Prostate gland (tissue), 2 donors: ENCODE measurements at regions not wholly inside any gene's neighbourhood (a gene's known extent, or its start where the extent isn't known, plus 50 kb on each side); places are given as distances from the start of the nearest gene placed in this dataset.
"Not testable (repeated sequence)": the region's sequence is repeated elsewhere in the genome, so short reads cannot be mapped to it uniquely, and the experiment has no call there.

Source experiments
- DNase-seq: peaks from one replicate; pipeline ENCODE4 v3.0.0-alpha.2; 2019; ENCODE audit warnings: low spot score
- H3K27ac ChIP-seq, 2 donors: fragments of 200-600 bp; sonication (generic); 2 replicates each; pipeline ENCODE4 v1.5.1; 2017 to 2019
- H3K27me3 ChIP-seq: fragments of 200-600 bp; sonication (generic); replicated peaks from 2 replicates; pipeline ENCODE4 v1.5.1; 2019; ENCODE audit not compliant: insufficient read depth
- H3K36me3 ChIP-seq, 2 donors: fragments of 200-600 bp; sonication (generic); 1 replicate in 1 of 2; 2 replicates in 1 of 2; pipeline versions ENCODE4 v1.5.1 to v1.8.1; 2017 to 2019
- H3K4me1 ChIP-seq: fragments of 200-600 bp; sonication (generic); replicated peaks from 2 replicates; pipeline ENCODE4 v1.5.1; 2019
- H3K4me3 ChIP-seq, 2 donors: fragments of 200-600 bp; sonication (generic); 2 replicates each; pipeline ENCODE4 v1.5.1; 2017 to 2019
- H3K9me3 ChIP-seq: fragments of 200-600 bp; sonication (generic); 2 replicates; pipeline ENCODE4 v1.5.1; 2017
- POLR2A ChIP-seq: fragments of 450-650 bp; IDR thresholded peaks from one replicate; pipeline ENCODE4 v1.6.1; 2016; ENCODE audit warnings: antibody characterized with exemption, mild to moderate bottlenecking
- POLR2AphosphoS5 ChIP-seq: sonication (generic); formaldehyde crosslinking; IDR thresholded peaks from one replicate; pipeline ENCODE4 v1.6.1; 2017; ENCODE audit warnings: antibody characterized with exemption
- WGBS: methylation state at CpG from one replicate; pipeline ENCODE4 v1.1.5; 2018; 5-methylcytosine and 5-hydroxymethylcytosine counted together
- intact Hi-C: fragments of 100-400 bp; cut with DNase I; formaldehyde crosslinking; loops from one replicate; pipeline ENCODE4 v1.14.2; 2022
- TF ChIP-seq, protein P1 (sequence below), 4 experiments: fragments of 200-600 bp in 2 of 4; fragments of 450-650 bp in 2 of 4; sonication (generic) in 2 of 4; IDR thresholded peaks; 1 replicate in 3 of 4; 2 replicates in 1 of 4; pipeline ENCODE4 v1.5.1; 2016 to 2019; ENCODE audit warnings: antibody characterized with exemption in 4 of 4, mild to moderate bottlenecking in 2 of 4, moderate library complexity in 2 of 4

DNA sequence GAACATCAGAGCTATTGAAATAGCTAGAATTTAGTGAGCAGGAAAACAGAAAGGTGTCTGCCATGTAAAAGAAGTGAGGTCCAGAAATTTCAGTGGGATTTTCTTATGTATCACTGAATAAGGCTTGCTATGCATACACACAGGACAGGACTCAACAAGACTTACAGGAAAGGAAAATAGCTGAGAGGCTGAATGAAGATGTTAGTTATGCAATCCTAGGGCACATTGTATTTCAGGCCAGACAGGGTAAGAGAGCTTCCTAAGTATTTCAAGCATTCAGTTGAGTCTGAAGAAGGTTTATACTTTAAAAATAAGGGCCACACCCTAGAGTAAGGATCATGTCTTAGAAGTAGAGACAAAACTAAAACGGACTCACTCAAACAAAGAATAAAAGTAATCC, 419.9 kb upstream of the PRR20A start:
- Histone ChIP-seq H3K9me3 (no peaks in the 10 kb centered on the region), H3K4me3 (no peak overlapping the region), H3K27ac (no peak overlapping the region), H3K27me3 (no peaks in the 10 kb centered on the region), H3K4me1 (no peaks in the 10 kb centered on the region), H3K36me3 (no peaks in the 10 kb centered on the region)
- 58% methylated on average over 1 of the region's 1 CpG for WGBS
- intact Hi-C loops: no loop called here
- no peak for TF ChIP-seq POLR2AphosphoS5
- DNase-seq: no peak

DNA sequence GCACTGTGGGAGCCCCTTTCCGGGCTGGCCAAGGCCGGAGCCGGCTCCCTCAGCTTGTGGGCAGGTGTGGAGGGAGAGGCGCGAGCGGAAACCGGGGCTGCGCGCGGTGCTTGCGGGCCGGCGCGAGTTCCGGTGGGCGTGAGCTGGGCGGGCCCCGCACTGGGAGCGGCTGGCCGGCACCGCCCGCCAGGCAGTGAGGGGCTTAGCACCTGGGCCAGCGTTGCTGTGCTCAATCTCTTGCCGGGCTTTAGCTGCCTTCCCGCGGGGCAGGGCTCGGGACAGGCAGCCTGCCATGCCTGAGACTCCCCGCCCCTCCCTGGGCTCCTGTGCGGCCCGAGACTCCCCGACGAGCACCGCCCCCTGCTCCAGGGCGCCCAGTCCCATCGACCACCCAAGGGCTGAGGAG, 405.2 kb upstream of the PRR20A start:
- H3K27ac ChIP-seq: no peak overlapping the region
- H3K9me3 ChIP-seq: no peaks in the 10 kb centered on the region
- 98% methylated on average over 34 of the region's 35 CpGs for WGBS
- no peaks in the 10 kb centered on the region for H3K4me1 ChIP-seq
- TF ChIP-seq POLR2A (no peak), POLR2AphosphoS5 (no peak)
- TF ChIP-seq, protein P1, sequence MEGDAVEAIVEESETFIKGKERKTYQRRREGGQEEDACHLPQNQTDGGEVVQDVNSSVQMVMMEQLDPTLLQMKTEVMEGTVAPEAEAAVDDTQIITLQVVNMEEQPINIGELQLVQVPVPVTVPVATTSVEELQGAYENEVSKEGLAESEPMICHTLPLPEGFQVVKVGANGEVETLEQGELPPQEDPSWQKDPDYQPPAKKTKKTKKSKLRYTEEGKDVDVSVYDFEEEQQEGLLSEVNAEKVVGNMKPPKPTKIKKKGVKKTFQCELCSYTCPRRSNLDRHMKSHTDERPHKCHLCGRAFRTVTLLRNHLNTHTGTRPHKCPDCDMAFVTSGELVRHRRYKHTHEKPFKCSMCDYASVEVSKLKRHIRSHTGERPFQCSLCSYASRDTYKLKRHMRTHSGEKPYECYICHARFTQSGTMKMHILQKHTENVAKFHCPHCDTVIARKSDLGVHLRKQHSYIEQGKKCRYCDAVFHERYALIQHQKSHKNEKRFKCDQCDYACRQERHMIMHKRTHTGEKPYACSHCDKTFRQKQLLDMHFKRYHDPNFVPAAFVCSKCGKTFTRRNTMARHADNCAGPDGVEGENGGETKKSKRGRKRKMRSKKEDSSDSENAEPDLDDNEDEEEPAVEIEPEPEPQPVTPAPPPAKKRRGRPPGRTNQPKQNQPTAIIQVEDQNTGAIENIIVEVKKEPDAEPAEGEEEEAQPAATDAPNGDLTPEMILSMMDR (IDR thresholded peaks at IDR 0.05): no peak
- H3K4me3 ChIP-seq: no peak overlapping the region
- no peaks in the 10 kb centered on the region for H3K36me3 ChIP-seq
- no peaks in the 10 kb centered on the region for H3K27me3 ChIP-seq
- DNase-seq: no peak
- intact Hi-C loops: no loop called here

DNA sequence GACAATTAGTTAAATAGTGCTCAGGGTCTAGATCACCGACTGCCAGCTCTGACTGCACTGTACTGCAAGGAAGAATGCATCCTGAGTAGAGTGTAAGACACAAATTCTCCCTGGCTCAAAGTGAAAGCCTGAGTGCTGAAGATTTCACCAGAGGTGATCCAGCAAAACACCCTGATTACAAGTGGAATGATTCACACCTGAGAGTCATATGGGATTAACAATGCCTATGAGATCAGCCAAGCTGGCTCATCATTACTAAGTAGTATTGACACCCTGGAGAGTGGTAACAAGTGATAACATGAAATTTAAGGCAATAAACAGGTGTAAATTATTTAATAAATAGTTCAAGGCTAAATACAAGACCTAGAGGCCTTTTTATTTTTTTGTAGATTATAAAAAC, 403.8 kb upstream of the PRR20A start:
- no peak overlapping the region for H3K4me3 ChIP-seq
- H3K4me1 ChIP-seq: no peaks in the 10 kb centered on the region
- H3K27me3 ChIP-seq: no peaks in the 10 kb centered on the region
- DNase-seq: no peak
- H3K36me3 ChIP-seq: no peaks in the 10 kb centered on the region
- no peak for TF ChIP-seq POLR2AphosphoS5
- TF ChIP-seq POLR2A: no peak
- TF ChIP-seq, protein P1 (IDR thresholded peaks at IDR 0.05): no peak
- no peak overlapping the region for H3K27ac ChIP-seq
- intact Hi-C loops: no loop called here
- no peaks in the 10 kb centered on the region for H3K9me3 ChIP-seq
- 100% methylated on average over 1 of the region's 1 CpG for WGBS

DNA sequence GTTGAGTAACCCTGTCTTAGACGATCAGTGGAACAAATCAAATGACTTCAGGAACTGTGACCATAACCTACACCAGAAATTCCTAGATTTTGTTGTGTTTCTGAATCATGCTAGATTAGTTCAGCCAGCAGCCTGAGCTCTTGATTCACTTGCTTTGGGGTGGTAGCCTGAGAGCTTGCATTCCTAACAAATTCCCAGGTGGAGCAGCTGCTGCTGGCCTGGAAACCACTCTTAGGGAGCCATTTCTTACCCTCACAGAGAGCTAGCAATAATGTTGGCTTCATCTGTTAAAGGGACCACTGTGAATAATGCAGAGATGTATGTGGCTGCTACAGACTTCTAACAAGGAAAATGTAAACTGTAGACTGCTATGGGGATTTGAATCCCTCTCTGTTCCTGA, 388.1 kb upstream of the PRR20A start:
- intact Hi-C loops: no loop called here
- 71% methylated on average over 1 of the region's 1 CpG for WGBS
- no peaks in the 10 kb centered on the region for H3K9me3 ChIP-seq
- no peaks in the 10 kb centered on the region for H3K4me1 ChIP-seq
- no peaks in the 10 kb centered on the region for H3K36me3 ChIP-seq
- H3K27me3 ChIP-seq: no peaks in the 10 kb centered on the region
- H3K4me3 ChIP-seq: no peak overlapping the region
- no peak for TF ChIP-seq POLR2A
- TF ChIP-seq, protein P1 (IDR thresholded peaks at IDR 0.05): no peak
- no peak for TF ChIP-seq POLR2AphosphoS5
- no peak overlapping the region for H3K27ac ChIP-seq
- DNase-seq: no peak

DNA sequence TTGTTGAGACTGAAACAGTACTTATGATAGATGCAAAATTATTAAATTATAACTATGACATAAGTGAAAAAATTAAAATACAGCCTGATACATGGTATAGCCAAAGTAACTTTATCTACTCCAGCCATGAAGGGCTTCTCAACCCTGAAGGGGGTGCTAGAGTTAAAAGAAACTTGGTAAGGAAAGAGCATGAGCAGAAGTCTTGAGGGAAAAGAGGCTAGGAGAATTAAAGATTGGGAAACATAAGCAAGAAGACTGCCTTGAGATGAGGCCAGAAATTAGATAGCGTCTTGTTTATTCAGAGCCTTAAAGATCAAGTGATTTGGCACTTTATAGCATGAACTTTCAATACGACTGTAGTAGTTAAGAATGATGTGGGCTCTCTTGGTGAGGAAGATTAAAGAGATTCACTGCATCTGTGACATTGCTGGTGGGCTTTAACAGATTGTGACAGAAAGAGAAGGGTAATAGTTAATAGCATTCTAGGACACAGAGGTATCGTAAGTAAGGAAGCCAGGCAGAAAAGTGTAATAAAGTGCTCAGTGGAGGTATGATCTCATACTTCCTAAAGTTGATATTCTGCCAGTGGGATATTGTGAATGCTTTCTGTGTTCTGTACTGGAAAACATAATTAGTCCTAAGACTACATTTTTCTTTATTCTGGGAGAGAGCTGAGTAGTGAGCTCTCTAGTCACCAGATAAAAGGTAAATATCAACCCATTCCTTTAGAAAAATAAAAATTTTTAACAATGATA, 385.4 kb upstream of the PRR20A start:
- no peak for DNase-seq
- no peaks in the 10 kb centered on the region for H3K27me3 ChIP-seq
- TF ChIP-seq POLR2A: no peak
- TF ChIP-seq, protein P1 (IDR thresholded peaks at IDR 0.05): no peak
- H3K4me1 ChIP-seq: no peaks in the 10 kb centered on the region
- H3K36me3 ChIP-seq: no peaks in the 10 kb centered on the region
- intact Hi-C loops: no loop called here
- no peak overlapping the region for H3K27ac ChIP-seq
- 16% methylated on average over 3 of the region's 3 CpGs for WGBS
- no peaks in the 10 kb centered on the region for H3K9me3 ChIP-seq
- no peak overlapping the region for H3K4me3 ChIP-seq

DNA sequence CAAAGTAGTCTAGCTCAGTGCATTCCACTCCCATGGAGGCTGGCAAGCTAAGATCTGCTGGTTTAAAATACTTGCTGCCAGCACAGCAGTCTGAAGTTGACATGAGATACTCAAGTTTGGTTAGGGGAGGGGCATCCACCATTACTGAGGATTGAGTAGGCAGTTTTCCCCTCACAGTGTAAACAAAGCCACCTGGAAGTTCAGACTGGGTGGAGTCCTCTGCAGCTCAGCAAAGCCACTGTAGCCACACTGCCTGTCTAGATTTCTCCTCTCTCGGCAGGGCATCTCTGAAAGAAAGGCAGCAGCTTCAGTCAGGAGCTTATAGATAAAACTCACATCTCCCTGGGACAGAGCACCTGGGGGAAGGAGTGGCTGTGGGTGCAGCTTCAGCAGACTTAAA, 377.4 kb upstream of the PRR20A start:
- H3K27ac ChIP-seq, intact Hi-C loops, H3K4me3 ChIP-seq, H3K36me3 ChIP-seq, DNase-seq, H3K4me1 ChIP-seq, H3K27me3 ChIP-seq, H3K9me3 ChIP-seq: not testable (repeated sequence)
- WGBS: 50% methylated on average over 1 of the region's 1 CpG
